K562 (cell line): ENCODE measurements at regions not wholly inside any gene's neighbourhood (a gene's known extent, or its start where the extent isn't known, plus 50 kb on each side); places are given as distances from the start of the nearest gene placed in this dataset.

Experiments
- ATAC-seq: fragments of 200-7000 bp; cut with Tn5 transposase; 3 replicates; pipeline ENCODE4 v1.9.1; 2020; ENCODE audit warnings: moderate library complexity
- BruUV-seq: library from RNA; stranded (reverse); fragments of 400-500 nt; replicated peaks from 2 replicates; lab custom pipeline; 2021; lab: Mats Ljungman, UMichigan
- CTCF ChIA-PET: fragments of 300-600 bp; formaldehyde crosslinking; extraction: SDS; loops from one replicate; lab custom pipeline; 2021; ENCODE audit warnings: low intra/inter-chr PET ratio; lab: Yijun Ruan, JAX
- POLR2A ChIA-PET: fragments of 300-600, 350-650 bp; sonication (Branson Sonifier 250); formaldehyde crosslinking; extraction: SDS; loops from one replicate; lab custom pipeline; 2021; ENCODE audit warnings: antibody characterized with exemption, inconsistent platforms; lab: Yijun Ruan, JAX
- DNase-seq, 4 experiments: peaks; one replicate each; pipeline versions ENCODE4 v3.0.0 to v3.0.0-alpha.2; 2011 to 2018; ENCODE audit warnings: low spot score in 3 of 4, mixed read lengths in 3 of 4; ENCODE audit errors: extremely low read depth in 1 of 4
- FAIRE-seq: peaks from 2 replicates; lab custom pipeline; 2011; peaks lifted over from hg19 to GRCh38; lab: Jason Lieb, UNC
- H2AFZ ChIP-seq: 2 replicates; pipeline ENCODE4 v1.6.0; 2011; ENCODE audit warnings: low read depth, low read length, control low read depth, inconsistent platforms
- H3K27ac ChIP-seq: fragments of 200-600 bp; 3 replicates; pipeline ENCODE4 v1.8.0; 2011; ENCODE audit warnings: low read depth, mild to moderate bottlenecking, control low read depth, inconsistent platforms, low read length, moderate library complexity, mixed read lengths; ENCODE audit errors: extremely low read depth
- H3K27me3 ChIP-seq, 2 experiments: fragments of 300-600 bp in 1 of 2; 2 replicates in 1 of 2; 3 replicates in 1 of 2; pipeline versions ENCODE4 v1.6.0 to v1.8.0; 2011; ENCODE audit warnings: inconsistent platforms in 2 of 2, low read length in 2 of 2, mild to moderate bottlenecking in 1 of 2, mixed read lengths in 1 of 2, moderate library complexity in 1 of 2; ENCODE audit not compliant: control insufficient read depth in 2 of 2, insufficient read depth in 2 of 2
- H3K36me3 ChIP-seq: fragments of 300-600 bp; 3 replicates; pipeline ENCODE4 v1.8.0; 2011; ENCODE audit warnings: mild to moderate bottlenecking, low read length, inconsistent platforms; ENCODE audit not compliant: control insufficient read depth, insufficient read depth
- H3K4me1 ChIP-seq, 2 experiments: fragments of 200-600 bp in 1 of 2; replicated peaks in 1 of 2; 2 replicates in 1 of 2; 3 replicates in 1 of 2; pipeline versions ENCODE4 v1.5.1 to v1.8.0; 2011; ENCODE audit warnings: inconsistent platforms in 2 of 2, low read length in 2 of 2, mild to moderate bottlenecking in 1 of 2, mixed read lengths in 1 of 2, moderate library complexity in 1 of 2; ENCODE audit not compliant: control insufficient read depth in 2 of 2, insufficient read depth in 2 of 2
- H3K4me2 ChIP-seq: 2 replicates; pipeline ENCODE4 v1.6.1; 2011; ENCODE audit warnings: low read length, control low read depth, inconsistent platforms, mixed read lengths; ENCODE audit not compliant: insufficient read depth
- H3K4me3 ChIP-seq: fragments of 200-600 bp; sonication (generic), shearing (Covaris generic); 2 replicates; pipeline ENCODE4 v1.5.1; 2016; ENCODE audit warnings: control low read depth, inconsistent platforms
- H3K79me2 ChIP-seq: fragments of 200-600 bp; 3 replicates; pipeline ENCODE4 v1.8.0; 2011; ENCODE audit warnings: low read length, inconsistent platforms; ENCODE audit not compliant: control insufficient read depth, insufficient read depth
- H3K9ac ChIP-seq, 2 experiments: 2 replicates each; pipeline versions ENCODE4 v1.6.0 to v1.6.1; 2011; ENCODE audit warnings: low read depth in 2 of 2, low read length in 2 of 2, control low read depth in 1 of 2, inconsistent platforms in 1 of 2, mild to moderate bottlenecking in 1 of 2, mixed read lengths in 1 of 2; ENCODE audit not compliant: insufficient read depth in 1 of 2
- H3K9me1 ChIP-seq: one replicate; pipeline ENCODE4 v1.6.0; 2011; ENCODE audit warnings: inconsistent platforms, mild to moderate bottlenecking, low read length, moderate library complexity; ENCODE audit not compliant: control insufficient read depth, insufficient read depth
- H3K9me3 ChIP-seq: replicated peaks from 2 replicates; pipeline ENCODE4 v1.5.1; 2011; ENCODE audit warnings: low read depth, low read length, inconsistent platforms; ENCODE audit not compliant: control insufficient read depth, insufficient read depth
- H4K20me1 ChIP-seq: replicated peaks from 2 replicates; pipeline ENCODE4 v1.6.1; 2011; ENCODE audit warnings: low read length, inconsistent platforms, mixed read lengths; ENCODE audit not compliant: control insufficient read depth, insufficient read depth
- CBFA2T2 ChIP-seq: fragments of 450-650 bp; conservative IDR thresholded peaks from 2 replicates; pipeline ENCODE4 v1.6.1; 2017; ENCODE audit warnings: mild to moderate bottlenecking
- ESRRA ChIP-seq: fragments of 450-650 bp; IDR thresholded peaks from 2 replicates; pipeline ENCODE4 v1.6.1; 2014; ENCODE audit warnings: low read depth, mild to moderate bottlenecking, moderate library complexity, borderline replicate concordance
- KAT8 ChIP-seq: fragments of 450-650 bp; IDR thresholded peaks from 2 replicates; pipeline ENCODE4 v1.6.1; 2016; ENCODE audit warnings: low read depth, mild to moderate bottlenecking
- MAFG ChIP-seq: fragments of 450-650 bp; conservative IDR thresholded peaks from 2 replicates; pipeline ENCODE4 v1.6.1; 2016; ENCODE audit warnings: missing genetic modification characterization, missing compliant biosample characterization
- NFE2L1 ChIP-seq: fragments of 450-650 bp; IDR thresholded peaks from 2 replicates; pipeline ENCODE4 v1.6.1; 2016; ENCODE audit warnings: missing genetic modification characterization, low read depth, mild to moderate bottlenecking, missing compliant biosample characterization, moderate library complexity, borderline replicate concordance
- NR1H2 ChIP-seq: sonication (generic); formaldehyde crosslinking; IDR thresholded peaks from 2 replicates; pipeline ENCODE4 v1.4.0; 2020; ENCODE audit warnings: mild to moderate bottlenecking, missing genetic modification reagents
- PATZ1 ChIP-seq: fragments of 250-450 bp; sonication (Bioruptor Pico); IDR thresholded peaks from 2 replicates; pipeline ENCODE4 v1.5.0; 2020; ENCODE audit warnings: mild to moderate bottlenecking, borderline replicate concordance
- PCBP2 ChIP-seq: fragments of 200-400 bp; formaldehyde crosslinking; IDR thresholded peaks from 2 replicates; pipeline ENCODE4 v1.6.1; 2018; ENCODE audit warnings: low read length, low read depth, mild to moderate bottlenecking, moderate library complexity; ENCODE audit not compliant: poor library complexity, severe bottlenecking
- RBM14 ChIP-seq: fragments of 200-400 bp; formaldehyde crosslinking; IDR thresholded peaks from 2 replicates; pipeline ENCODE4 v1.6.1; 2018; ENCODE audit warnings: low read depth, mild to moderate bottlenecking, low read length, moderate library complexity, borderline replicate concordance; ENCODE audit not compliant: insufficient read depth
- ZNF212 ChIP-seq: fragments of 450-650 bp; formaldehyde crosslinking; IDR thresholded peaks from 2 replicates; pipeline ENCODE4 v1.4.0; 2020; ENCODE audit warnings: mild to moderate bottlenecking
- WGBS: fragments of 100-300 bp; shearing (Covaris generic); methylation state at CpG from one replicate; pipeline ENCODE4 v1.1.6; 2016; ENCODE audit warnings: low coverage, mixed read lengths; ENCODE audit not compliant: insufficient coverage; ENCODE audit errors: missing lambda C conversion rate; 5-methylcytosine and 5-hydroxymethylcytosine counted together
- in situ Hi-C: fragments of 300-500 bp; cut with MboI; formaldehyde crosslinking; loops from 4 replicates; pipeline ENCODE4 v1.15.0; 2018; ENCODE audit warnings: inconsistent platforms, mixed read lengths
- intact Hi-C: fragments of 100-400 bp; cut with micrococcal nuclease; formaldehyde crosslinking; loops from 2 replicates; pipeline ENCODE4 v1.14.2; 2022
- TF ChIP-seq, protein P1 (sequence below): fragments of 250-450 bp; sonication (Bioruptor Pico); IDR thresholded peaks from 2 replicates; pipeline ENCODE4 v1.6.1; 2021; ENCODE audit warnings: mild to moderate bottlenecking

- FAIRE-seq = no peak
- H3K4me3 ChIP-seq = no peak overlapping the region
- H3K79me2 ChIP-seq = no peaks in the 10 kb centered on the region
- DNase-seq = no peak
- H3K27me3 ChIP-seq = no peaks in the 10 kb centered on the region
- H3K36me3 ChIP-seq = no peaks in the 10 kb centered on the region
- H3K27ac ChIP-seq = no peak overlapping the region
- ChIA-PET POLR2A (no interaction called here), CTCF (no interaction called here)
- in situ Hi-C loops = no loop called here
- intact Hi-C loops = no loop called here
- no peak for ATAC-seq
- no peak overlapping the region for H3K4me2 ChIP-seq
- no peaks in the 10 kb centered on the region for H4K20me1 ChIP-seq
- no peak overlapping the region for H3K9ac ChIP-seq
- BruUV-seq = no TSS peak
- WGBS = 0% methylated on average over 4 of the region's 4 CpGs
- no peaks in the 10 kb centered on the region for H3K9me3 ChIP-seq
- no peak overlapping the region for H2AFZ ChIP-seq
- no peaks in the 10 kb centered on the region for H3K9me1 ChIP-seq
- TF ChIP-seq NFE2L1 (tag) = no peak
- no peak for TF ChIP-seq PATZ1
- TF ChIP-seq CBFA2T2 = no peak
- no peak for TF ChIP-seq ZNF212
- TF ChIP-seq MAFG (tag) = no peak
- no peak for TF ChIP-seq ESRRA
- TF ChIP-seq, protein P1, sequence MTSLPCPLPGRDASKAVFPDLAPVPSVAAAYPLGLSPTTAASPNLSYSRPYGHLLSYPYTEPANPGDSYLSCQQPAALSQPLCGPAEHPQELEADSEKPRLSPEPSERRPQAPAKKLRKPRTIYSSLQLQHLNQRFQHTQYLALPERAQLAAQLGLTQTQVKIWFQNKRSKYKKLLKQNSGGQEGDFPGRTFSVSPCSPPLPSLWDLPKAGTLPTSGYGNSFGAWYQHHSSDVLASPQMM (CRISPR knock-in tag) = no peak
- TF ChIP-seq NR1H2 (CRISPR knock-in tag) = no peak
- TF ChIP-seq RBM14 = no peak
- no peak for TF ChIP-seq KAT8
- TF ChIP-seq PCBP2 = no peak
- no peaks in the 10 kb centered on the region for H3K4me1 ChIP-seq
These were observed 1466.3 kb downstream of the PCDH9 start for GRCh38 chr13:65763811-65764210.
